GM18505 (cell line): ENCODE measurements at regions not wholly inside any gene's neighbourhood (a gene's known extent, or its start where the extent isn't known, plus 50 kb on each side); places are given as distances from the start of the nearest gene placed in this dataset.

Experiments used
- ATAC-seq: cut with Tn5 transposase; IDR thresholded peaks from one replicate; pipeline ENCODE4 v1.9.1; 2021; ENCODE audit not compliant: unreplicated experiment
- POLR2A ChIP-seq: IDR thresholded peaks from 4 replicates; pipeline ENCODE4 v1.6.1; 2011; ENCODE audit warnings: borderline replicate concordance; ENCODE audit not compliant: insufficient read depth, insufficient read length; ENCODE audit errors: extremely low read depth

DNA sequence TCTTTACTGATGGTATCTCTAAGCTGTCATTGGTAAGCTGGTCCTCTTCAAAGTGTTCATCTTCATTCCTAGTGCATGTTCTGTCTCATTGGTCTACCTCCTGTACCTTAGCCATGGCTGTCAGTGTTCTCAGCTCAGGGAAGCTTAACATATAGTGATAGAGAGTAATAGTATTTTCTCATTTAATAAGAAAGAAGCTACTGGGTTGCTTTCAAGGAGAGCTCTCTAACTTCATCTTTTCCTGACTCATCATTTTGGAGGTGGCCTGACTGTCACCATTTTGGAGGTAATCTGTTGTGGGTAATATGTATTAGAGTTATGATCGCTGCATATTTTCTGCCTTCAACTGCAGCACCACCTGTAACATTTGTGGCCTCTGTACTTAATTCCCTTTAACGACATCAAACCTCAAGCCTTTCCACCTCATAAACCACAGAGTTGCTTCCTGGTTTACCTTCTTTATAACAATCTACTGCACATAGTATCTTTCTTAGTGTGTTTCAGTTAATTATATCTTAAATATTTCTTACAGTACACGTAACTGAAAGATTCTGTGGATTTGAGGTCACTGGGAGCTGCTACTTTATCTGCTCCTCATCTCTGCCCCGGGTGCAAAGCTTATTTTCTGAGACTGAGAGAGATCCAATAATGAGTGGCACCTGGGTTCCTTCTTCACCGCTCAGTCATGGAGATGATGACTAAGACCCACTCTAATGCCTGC is 474.0 kb upstream of the TECRL start:
- TF ChIP-seq POLR2A: no peak
- no peak for ATAC-seq

- TF ChIP-seq POLR2A: no peak
- no peak for ATAC-seq
Measured at GRCh38 chr4:64882311-64883086, 473.2 kb upstream of the TECRL start.

DNA sequence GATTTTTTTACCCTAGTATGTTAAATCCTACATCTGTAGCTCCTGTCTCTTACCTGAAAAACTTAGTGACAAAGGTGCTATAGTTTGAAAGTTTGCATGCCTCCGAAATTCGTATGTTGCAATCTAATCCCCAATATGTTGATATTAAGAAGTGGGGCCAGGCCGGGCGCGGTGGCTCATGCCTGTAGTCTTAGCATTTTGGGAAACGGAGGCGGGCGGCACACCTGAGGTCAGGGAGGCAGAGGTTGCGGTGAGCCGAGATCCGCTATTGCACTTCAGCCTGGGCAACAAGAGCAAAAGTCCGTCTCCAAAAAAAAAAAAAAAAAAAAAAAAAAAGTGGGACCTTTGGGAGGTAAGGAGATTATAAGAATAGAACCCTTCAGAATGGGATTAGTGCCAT is 471.3 kb upstream of the TECRL start:
- ATAC-seq: no peak
- no peak for TF ChIP-seq POLR2A

DNA sequence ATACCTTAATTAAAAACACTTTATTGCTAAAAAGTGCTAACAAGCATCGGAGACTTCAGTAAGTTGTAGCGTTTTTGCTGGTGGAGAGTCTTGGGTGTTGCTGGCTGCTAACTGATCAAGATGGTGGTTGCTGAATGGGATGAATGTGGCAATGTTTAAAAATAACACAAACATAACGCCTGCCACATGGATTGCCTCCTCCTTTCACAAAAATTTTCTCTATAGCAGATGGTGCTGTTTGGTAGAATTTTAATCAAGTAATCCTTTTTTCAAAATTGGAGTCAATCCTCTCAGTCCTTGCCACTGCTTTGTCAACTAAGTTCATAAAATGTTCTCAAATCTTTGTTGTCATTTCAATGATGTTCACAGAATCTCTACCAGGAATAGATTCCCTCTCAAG is 466.8 kb upstream of the TECRL start:
- ATAC-seq: no peak
- TF ChIP-seq POLR2A: no peak

DNA sequence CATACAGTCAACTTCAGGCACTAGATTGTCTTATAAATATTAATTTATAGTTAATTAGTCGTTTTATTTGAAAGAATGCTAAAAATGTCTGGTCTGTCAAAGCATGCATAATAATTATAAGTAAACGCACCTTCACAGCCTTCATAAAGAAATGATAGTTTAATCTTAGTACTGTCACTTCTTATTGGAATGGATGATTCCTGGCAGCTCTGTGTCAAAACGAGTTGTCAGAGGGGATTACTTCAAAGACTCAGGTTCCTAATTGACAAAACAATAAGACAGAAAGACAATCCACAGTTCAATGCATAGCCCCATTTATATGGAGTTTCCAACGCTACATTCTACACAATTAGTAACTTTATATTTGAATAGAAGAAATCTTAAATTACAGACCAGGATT is 461.3 kb upstream of the TECRL start:
- ATAC-seq: no peak
- no peak for TF ChIP-seq POLR2A

- TF ChIP-seq POLR2A: no peak
- ATAC-seq: no peak
Measured at GRCh38 chr4:64857815-64858214, 448.6 kb upstream of the TECRL start.

- TF ChIP-seq POLR2A: no peak
- no peak for ATAC-seq
Measured at GRCh38 chr4:64857198-64857597, 447.9 kb upstream of the TECRL start.

- no peak for TF ChIP-seq POLR2A
Measured at GRCh38 chr4:64846417-64846816, 437.2 kb upstream of the TECRL start.

DNA sequence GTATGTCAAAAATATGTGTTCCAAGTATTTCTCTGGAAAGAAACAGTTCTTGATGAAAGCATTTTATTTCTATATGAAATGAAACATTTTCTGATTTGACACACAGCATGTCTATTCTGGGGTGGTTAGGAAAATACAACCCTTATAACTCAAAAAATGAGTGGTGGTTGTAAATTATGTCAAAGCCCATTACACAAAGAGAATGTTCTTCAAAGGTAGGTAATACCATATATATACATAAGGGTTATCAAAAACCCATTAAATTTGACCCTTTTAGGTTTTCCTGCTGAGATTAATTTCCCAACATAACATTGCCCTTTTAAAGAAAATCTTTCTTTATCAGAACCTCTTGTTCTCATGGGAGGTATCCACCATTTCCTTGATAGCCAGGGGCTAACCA is 420.5 kb upstream of the TECRL start:
- TF ChIP-seq POLR2A: no peak
- no peak for ATAC-seq

More at GRCh38 chr4:64846417-64846816, 437.2 kb upstream of the TECRL start:
- no peak for ATAC-seq

DNA sequence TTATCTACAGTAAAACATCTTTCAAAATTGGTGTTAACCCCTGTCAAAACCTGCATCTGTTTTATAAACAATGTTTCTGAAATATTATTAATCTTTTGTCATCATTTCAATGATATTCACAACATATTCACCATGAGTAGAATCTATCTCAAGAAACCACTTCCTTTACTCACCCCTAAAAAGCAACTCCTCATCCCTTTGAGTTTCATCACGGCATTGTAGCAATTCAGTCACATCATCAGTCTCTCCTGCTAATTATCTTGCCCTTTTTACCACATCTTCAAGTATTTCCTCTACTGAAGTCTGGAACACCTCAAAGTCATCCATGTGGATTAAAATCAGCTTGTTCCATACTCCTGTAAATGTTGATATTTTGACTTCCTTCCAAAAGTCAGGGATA is 415.3 kb upstream of the TECRL start:
- no peak for TF ChIP-seq POLR2A
- no peak for ATAC-seq

DNA sequence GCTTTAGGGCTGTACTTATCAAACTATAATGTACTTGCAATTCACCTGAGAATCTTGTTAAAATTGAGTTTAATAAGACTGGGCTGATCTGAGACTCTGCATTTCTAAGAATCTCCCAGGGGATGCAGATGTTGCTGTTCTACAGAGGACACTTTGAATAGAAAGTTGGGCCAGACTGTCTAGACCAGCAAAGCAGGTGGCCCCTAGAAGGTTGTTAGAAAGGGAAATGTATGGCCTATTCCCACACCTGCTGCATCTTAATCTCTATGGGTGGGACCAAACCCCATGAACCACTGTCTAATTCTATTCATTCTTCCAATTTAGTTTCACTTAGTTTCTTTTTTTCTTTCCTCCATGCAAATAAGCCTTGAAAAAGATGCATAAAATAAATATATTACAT is 413.2 kb upstream of the TECRL start:
- TF ChIP-seq POLR2A: no peak
- no peak for ATAC-seq

DNA sequence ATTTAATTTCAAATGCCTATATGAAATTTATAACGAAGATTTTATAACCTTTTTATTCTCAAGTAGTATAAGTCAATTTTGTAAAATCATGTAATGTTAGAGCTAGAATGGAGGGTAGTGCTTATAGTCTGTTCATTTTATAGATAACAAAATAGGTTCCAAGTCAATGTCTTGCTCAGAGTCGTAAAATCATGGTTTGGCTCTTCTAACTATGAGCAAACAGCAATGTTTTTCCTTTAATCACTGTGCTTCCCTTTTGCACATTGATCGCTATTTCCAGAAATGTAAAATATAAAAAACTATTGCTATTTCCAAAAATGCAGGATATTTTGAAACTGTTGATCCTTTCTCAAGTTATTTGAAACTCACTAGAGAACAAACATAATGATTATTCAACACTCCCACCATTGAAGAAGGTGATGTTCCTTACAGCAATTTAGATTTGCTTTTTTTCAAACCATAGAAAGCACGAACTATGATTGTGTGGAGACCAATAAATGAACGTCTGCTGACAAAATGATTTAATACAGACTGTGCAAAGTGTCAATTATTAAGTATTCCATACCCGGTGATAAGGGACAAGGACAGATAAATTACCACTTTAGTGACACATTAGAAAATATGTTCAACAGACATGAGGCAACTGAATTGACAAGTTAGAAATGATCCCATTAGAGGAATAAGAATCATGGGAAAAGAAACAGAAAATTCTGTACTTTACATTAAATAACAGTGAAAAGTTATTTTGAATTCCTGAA is 412.1 kb upstream of the TECRL start:
- ATAC-seq: no peak
- TF ChIP-seq POLR2A: no peak

GRCh38 chr4:64814616-64815015 is 405.4 kb upstream of the TECRL start:
- ATAC-seq: no peak
- TF ChIP-seq POLR2A: no peak
